HepG2 (cell line): ENCODE measurements at regions not wholly inside any gene's neighbourhood (a gene's known extent, or its start where the extent isn't known, plus 50 kb on each side); places are given as distances from the start of the nearest gene placed in this dataset.

Experiments
- ATAC-seq: fragments of 200-7000 bp; cut with Tn5 transposase; 3 replicates; pipeline ENCODE4 v1.9.1; 2020; ENCODE audit warnings: mild to moderate bottlenecking, moderate library complexity
- BruUV-seq: library from RNA; stranded (reverse); fragments of 400-500 nt; replicated peaks from 2 replicates; lab custom pipeline; 2021; lab: Mats Ljungman, UMichigan
- CTCF ChIA-PET: fragments of 300-600 bp; formaldehyde crosslinking; extraction: SDS; loops from one replicate; lab custom pipeline; 2021; ENCODE audit warnings: low total read pairs, inconsistent platforms, low intra/inter-chr PET ratio; lab: Yijun Ruan, JAX
- POLR2A ChIA-PET: fragments of 350-600 bp; sonication (Branson Sonifier 250); formaldehyde crosslinking; loops from one replicate; lab custom pipeline; 2020; ENCODE audit warnings: antibody characterized with exemption, inconsistent platforms; lab: Yijun Ruan, JAX
- DNase-seq: peaks from one replicate; pipeline ENCODE4 v3.0.0-alpha.2; 2015; ENCODE audit warnings: low spot score
- FAIRE-seq: peaks from 3 replicates; lab custom pipeline; 2011; peaks lifted over from hg19 to GRCh38; lab: Jason Lieb, UNC
- H2AFZ ChIP-seq: one replicate; pipeline ENCODE4 v1.6.1; 2011; ENCODE audit warnings: low read length, inconsistent platforms
- H3K27ac ChIP-seq: fragments of 300-600 bp; 3 replicates; pipeline ENCODE4 v1.8.0; 2011; ENCODE audit warnings: mixed run types, mild to moderate bottlenecking, mixed read lengths, low read length, inconsistent platforms; ENCODE audit not compliant: insufficient read depth; ENCODE audit errors: extremely low read length
- H3K27me3 ChIP-seq, 2 experiments: fragments of 200-600 bp in 1 of 2; 2 replicates in 1 of 2; 3 replicates in 1 of 2; pipeline versions ENCODE4 v1.6.0 to v1.8.0; 2011; ENCODE audit warnings: low read length in 2 of 2, mild to moderate bottlenecking in 2 of 2, moderate library complexity in 2 of 2, inconsistent platforms in 1 of 2; ENCODE audit not compliant: insufficient read depth in 2 of 2, control insufficient read depth in 1 of 2
- H3K36me3 ChIP-seq, 2 experiments: fragments of 200-600 bp in 1 of 2; replicated peaks in 1 of 2; 2 replicates in 1 of 2; 3 replicates in 1 of 2; pipeline versions ENCODE4 v1.5.1 to v1.8.0; 2011; ENCODE audit warnings: low read length in 2 of 2, inconsistent platforms in 1 of 2; ENCODE audit not compliant: insufficient read depth in 2 of 2, control insufficient read depth in 1 of 2
- H3K4me1 ChIP-seq: 2 replicates; pipeline ENCODE4 v1.5.1; 2012; ENCODE audit warnings: low read length, inconsistent platforms; ENCODE audit not compliant: insufficient read depth
- H3K4me2 ChIP-seq: 2 replicates; pipeline ENCODE4 v1.6.0; 2011; ENCODE audit warnings: low read depth, low read length, inconsistent platforms
- H3K4me3 ChIP-seq, 3 experiments: fragments of 200-600 bp in 1 of 3; sonication (generic), shearing (Covaris generic) in 1 of 3; replicated peaks in 1 of 3; 2 replicates each; pipeline ENCODE4 v1.5.1; 2011 to 2016; ENCODE audit warnings: low read length in 3 of 3, inconsistent platforms in 2 of 3, low read depth in 2 of 3, mild to moderate bottlenecking in 2 of 3, control low read depth in 1 of 3, mixed read lengths in 1 of 3; ENCODE audit not compliant: insufficient read depth in 1 of 3
- H3K79me2 ChIP-seq: one replicate; pipeline ENCODE4 v1.6.1; 2011; ENCODE audit warnings: low read length, inconsistent platforms; ENCODE audit not compliant: insufficient read depth
- H3K9ac ChIP-seq: 2 replicates; pipeline ENCODE4 v1.6.0; 2011; ENCODE audit warnings: mild to moderate bottlenecking, low read depth, low read length, inconsistent platforms; ENCODE audit not compliant: insufficient read depth
- H3K9me3 ChIP-seq: 2 replicates; pipeline ENCODE4 v1.5.1; 2012; ENCODE audit warnings: mild to moderate bottlenecking, low read length
- H4K20me1 ChIP-seq: 2 replicates; pipeline ENCODE4 v1.6.0; 2011; ENCODE audit warnings: inconsistent platforms, mild to moderate bottlenecking, low read length, moderate library complexity; ENCODE audit not compliant: insufficient read depth
- E2F1 ChIP-seq: sonication (generic); formaldehyde crosslinking; IDR thresholded peaks from 2 replicates; pipeline ENCODE4 v1.5.0; 2020; ENCODE audit warnings: missing genetic modification reagents
- KDM5B ChIP-seq: sonication (generic); formaldehyde crosslinking; IDR thresholded peaks from 2 replicates; pipeline ENCODE4 v1.4.0; 2020; ENCODE audit warnings: missing genetic modification reagents, mild to moderate bottlenecking, borderline replicate concordance
- MAFF ChIP-seq: IDR thresholded peaks from 2 replicates; pipeline ENCODE4 v1.6.1; 2011; ENCODE audit warnings: low read depth, low read length, improper control_type of control experiment
- MAFK ChIP-seq, 2 experiments: IDR thresholded peaks in 1 of 2; conservative IDR thresholded peaks in 1 of 2; 2 replicates each; pipeline ENCODE4 v1.6.1; 2011; ENCODE audit warnings: improper control_type of control experiment in 2 of 2, low read length in 2 of 2
- MYC ChIP-seq: sonication (generic); formaldehyde crosslinking; IDR thresholded peaks from 2 replicates; pipeline ENCODE4 v1.9.0; 2021; ENCODE audit warnings: missing genetic modification reagents, borderline replicate concordance
- NFIB ChIP-seq: sonication (generic); formaldehyde crosslinking; IDR thresholded peaks from 2 replicates; pipeline ENCODE4 v1.9.0; 2021; ENCODE audit warnings: missing genetic modification reagents, mild to moderate bottlenecking, borderline replicate concordance
- ZBTB1 ChIP-seq: sonication (generic); formaldehyde crosslinking; IDR thresholded peaks from 2 replicates; pipeline ENCODE4 v1.4.0; 2020; ENCODE audit warnings: missing genetic modification reagents, borderline replicate concordance
- ZC3H4 ChIP-seq: sonication (generic); formaldehyde crosslinking; IDR thresholded peaks from 2 replicates; pipeline ENCODE4 v1.4.0; 2020; ENCODE audit warnings: missing genetic modification reagents, borderline replicate concordance
- ZNF598 ChIP-seq: sonication (generic); formaldehyde crosslinking; IDR thresholded peaks from 2 replicates; pipeline ENCODE4 v1.5.1; 2020; ENCODE audit warnings: mild to moderate bottlenecking, missing genetic modification reagents, borderline replicate concordance
- ZNF749 ChIP-seq: sonication (generic); formaldehyde crosslinking; IDR thresholded peaks from 2 replicates; pipeline ENCODE4 v1.8.0; 2022; ENCODE audit warnings: mild to moderate bottlenecking, missing genetic modification reagents, moderate library complexity, borderline replicate concordance
- ZNF761 ChIP-seq: sonication (generic); formaldehyde crosslinking; conservative IDR thresholded peaks from 2 replicates; pipeline ENCODE4 v1.4.0; 2020; ENCODE audit warnings: mild to moderate bottlenecking, missing genetic modification reagents
- WGBS: methylation state at CpG from one replicate; pipeline ENCODE4 v1.1.6; 2017; ENCODE audit warnings: low lambda C conversion rate; 5-methylcytosine and 5-hydroxymethylcytosine counted together
- in situ Hi-C: cut with HindIII; loops from 2 replicates; pipeline ENCODE4 v1.10.0; 2017; ENCODE audit warnings: low pct_unique_long_range_greater_than_20kb; ENCODE audit not compliant: extremely low pct_ligation_motif_present
- intact Hi-C: fragments of 100-400 bp; cut with micrococcal nuclease; formaldehyde crosslinking; loops from one replicate; pipeline ENCODE4 v1.10.0; 2022; ENCODE audit not compliant: unreplicated experiment

- Histone ChIP-seq H3K27ac (no peak overlapping the region), H3K4me1 (no peaks in the 10 kb centered on the region), H3K9ac (no peak overlapping the region), H3K4me2 (no peak overlapping the region), H3K9me3 (no peaks in the 10 kb centered on the region), H2AFZ (no peak overlapping the region), H3K27me3 (no peaks in the 10 kb centered on the region), H3K36me3 (no peaks in the 10 kb centered on the region), H3K79me2 (no peaks in the 10 kb centered on the region), H4K20me1 (no peaks in the 10 kb centered on the region), H3K4me3 (no peak overlapping the region)
- no TSS peak for BruUV-seq
- ChIA-PET POLR2A (no interaction called here), CTCF (no interaction called here)
- FAIRE-seq = no peak
- in situ Hi-C loops (no loop called here), intact Hi-C loops (no loop called here)
- TF ChIP-seq ZNF598 (no peak), ZNF749 (CRISPR knock-in tag) (no peak), MAFF (peak; percentile 94), ZC3H4 (CRISPR knock-in tag) (no peak), E2F1 (CRISPR knock-in tag) (no peak), KDM5B (no peak), NFIB (no peak), MYC (CRISPR knock-in tag) (no peak), MAFK (conservative IDR thresholded peaks at IDR 0.05 in 1 of 2, IDR thresholded peaks at IDR 0.05 in 1 of 2; ENCODE audit: low read length in 2 of 2) (peak; percentile 91 to 96), ZBTB1 (CRISPR knock-in tag) (no peak), ZNF761 (CRISPR knock-in tag) (no peak)
- WGBS = 57% methylated on average over 1 of the region's 1 CpG
- DNase-seq = no peak
- ATAC-seq = no peak
Observed at GRCh38 chr18:39325973-39326372, 1760.4 kb upstream of the CELF4 start.
